Sigmoid colon (tissue), 3 donors: ENCODE measurements at regions not wholly inside any gene's neighbourhood (a gene's known extent, or its start where the extent isn't known, plus 50 kb on each side); places are given as distances from the start of the nearest gene placed in this dataset.

Experiments
- CTCF ChIP-seq, 4 experiments: fragments of 450-650 bp in 3 of 4; fragments of 200-600 bp in 1 of 4; IDR thresholded peaks; one replicate each; pipeline ENCODE4 v1.5.1; 2016 to 2019; ENCODE audit warnings: antibody characterized with exemption in 4 of 4, mild to moderate bottlenecking in 3 of 4, moderate library complexity in 2 of 4
- POLR2A ChIP-seq, 2 donors: fragments of 450-650 bp; IDR thresholded peaks; one replicate each; pipeline ENCODE4 v1.6.1; 2016; ENCODE audit warnings: antibody characterized with exemption in 2 of 2, mild to moderate bottlenecking in 2 of 2, moderate library complexity in 2 of 2

GRCh38 chr16:74020095-74020670 is 276.4 kb upstream of the PSMD7 start:
- no peak for TF ChIP-seq POLR2A (IDR thresholded peaks at IDR 0.05)
- no peak for TF ChIP-seq CTCF (IDR thresholded peaks at IDR 0.05)
